ENCODE measurements at regions not wholly inside any gene's neighbourhood (a gene's known extent, or its start where the extent isn't known, plus 50 kb on each side); places are given as distances from the start of the nearest gene placed in this dataset.

- no peak for ATAC-seq
These were observed 329.9 kb upstream of the SLCO3A1 start for GRCh38 chr15:91523596-91523995.

- no peak for ATAC-seq
These were observed 329.0 kb upstream of the SLCO3A1 start for GRCh38 chr15:91524534-91524933.

GRCh38 chr15:91525751-91526150, 327.8 kb upstream of the SLCO3A1 start:
- ATAC-seq, result no peak

- ATAC-seq, result no peak
These were observed 327.1 kb upstream of the SLCO3A1 start for GRCh38 chr15:91526424-91526823.

GRCh38 chr15:91528801-91529200, 324.7 kb upstream of the SLCO3A1 start:
- no peak for ATAC-seq

GRCh38 chr15:91529534-91529933, 324.0 kb upstream of the SLCO3A1 start:
- ATAC-seq, result peak in 1 of 2 donors; percentile 35

- no peak for ATAC-seq
These were observed 323.2 kb upstream of the SLCO3A1 start for GRCh38 chr15:91530279-91530678.

GRCh38 chr15:91530956-91531582, 322.4 kb upstream of the SLCO3A1 start:
- ATAC-seq, result no peak

- no peak for ATAC-seq
These were observed 319.3 kb upstream of the SLCO3A1 start for GRCh38 chr15:91534235-91534634.

GRCh38 chr15:91534976-91535375, 318.5 kb upstream of the SLCO3A1 start:
- no peak for ATAC-seq

GRCh38 chr15:91535856-91536500, 317.5 kb upstream of the SLCO3A1 start:
- ATAC-seq, result no peak

GRCh38 chr15:91537856-91538255, 315.7 kb upstream of the SLCO3A1 start:
- ATAC-seq, result no peak

- ATAC-seq, result no peak
These were observed 314.7 kb upstream of the SLCO3A1 start for GRCh38 chr15:91538782-91539181.

GRCh38 chr15:91541286-91541685, 312.2 kb upstream of the SLCO3A1 start:
- ATAC-seq, result no peak

GRCh38 chr15:91542226-91542625, 311.3 kb upstream of the SLCO3A1 start:
- no peak for ATAC-seq

- no peak for ATAC-seq
These were observed 306.2 kb upstream of the SLCO3A1 start for GRCh38 chr15:91547356-91547755.

GRCh38 chr15:91548549-91548948, 305.0 kb upstream of the SLCO3A1 start:
- ATAC-seq, result no peak

- ATAC-seq, result no peak
These were observed 303.9 kb upstream of the SLCO3A1 start for GRCh38 chr15:91549581-91549980.

GRCh38 chr15:91552555-91552954, 301.0 kb upstream of the SLCO3A1 start:
- ATAC-seq, result no peak

- ATAC-seq, result no peak
These were observed 300.2 kb upstream of the SLCO3A1 start for GRCh38 chr15:91553196-91553854.

- no peak for ATAC-seq
These were observed 298.2 kb upstream of the SLCO3A1 start for GRCh38 chr15:91555312-91555711.

- no peak for ATAC-seq
These were observed 296.6 kb upstream of the SLCO3A1 start for GRCh38 chr15:91556926-91557325.

- ATAC-seq, result no peak
These were observed 294.4 kb upstream of the SLCO3A1 start for GRCh38 chr15:91559066-91559465.

Data from activated CD4-positive, CD25-positive, alpha-beta regulatory T cell treated with anti-CD3 and anti-CD28 coated beads, Interleukin-2, amount 50 U/mL, for 24 hours (primary cell).